GM08714 (cell line): ENCODE measurements at regions not wholly inside any gene's neighbourhood (a gene's known extent, or its start where the extent isn't known, plus 50 kb on each side); places are given as distances from the start of the nearest gene placed in this dataset.

ENCODE experiments used
- H3K4me3 ChIP-seq: fragments of 200-500 bp; sonication (Bioruptor generic); 2 replicates; pipeline ENCODE4 v1.5.1; 2014; ENCODE audit warnings: mild to moderate bottlenecking, low read length, inconsistent platforms
- ZNF274 ChIP-seq: IDR thresholded peaks from 2 replicates; pipeline ENCODE4 v1.6.1; 2012; ENCODE audit warnings: mild to moderate bottlenecking, low read depth, low read length

GRCh38 chr2:146786396-146786795 is 1058.4 kb upstream of the ACVR2A start:
- no peak overlapping the region for H3K4me3 ChIP-seq
- TF ChIP-seq ZNF274: no peak

GRCh38 chr2:146785101-146785500 is 1059.7 kb upstream of the ACVR2A start:
- no peak for TF ChIP-seq ZNF274
- no peak overlapping the region for H3K4me3 ChIP-seq

GRCh38 chr2:146784602-146785001 is 1060.2 kb upstream of the ACVR2A start:
- TF ChIP-seq ZNF274: no peak
- H3K4me3 ChIP-seq: no peak overlapping the region

GRCh38 chr2:146777181-146777580 is 1067.6 kb upstream of the ACVR2A start:
- H3K4me3 ChIP-seq: no peak overlapping the region
- no peak for TF ChIP-seq ZNF274

- H3K4me3 ChIP-seq: no peak overlapping the region
- no peak for TF ChIP-seq ZNF274
Observed at GRCh38 chr2:146776596-146776995, 1068.2 kb upstream of the ACVR2A start.

- TF ChIP-seq ZNF274: no peak
Observed at GRCh38 chr2:146771531-146771930, 1073.3 kb upstream of the ACVR2A start.

GRCh38 chr2:146764301-146764700 is 1080.5 kb upstream of the ACVR2A start:
- no peak for TF ChIP-seq ZNF274
- no peak overlapping the region for H3K4me3 ChIP-seq

More at GRCh38 chr2:146771531-146771930, 1073.3 kb upstream of the ACVR2A start:
- no peak overlapping the region for H3K4me3 ChIP-seq

- TF ChIP-seq ZNF274: no peak
- no peak overlapping the region for H3K4me3 ChIP-seq
Observed at GRCh38 chr2:146762786-146763185, 1082.0 kb upstream of the ACVR2A start.

- no peak for TF ChIP-seq ZNF274
- H3K4me3 ChIP-seq: no peak overlapping the region
Observed at GRCh38 chr2:146754606-146755005, 1090.2 kb upstream of the ACVR2A start.

- no peak for TF ChIP-seq ZNF274
- no peak overlapping the region for H3K4me3 ChIP-seq
Observed at GRCh38 chr2:146748046-146748445, 1096.8 kb upstream of the ACVR2A start.

- H3K4me3 ChIP-seq: no peak overlapping the region
- no peak for TF ChIP-seq ZNF274
Observed at GRCh38 chr2:146741260-146741659, 1103.6 kb upstream of the ACVR2A start.

- no peak for TF ChIP-seq ZNF274
- H3K4me3 ChIP-seq: no peak overlapping the region
Observed at GRCh38 chr2:146734821-146735190, 1110.0 kb upstream of the ACVR2A start.

GRCh38 chr2:146734042-146734820 is 1110.6 kb upstream of the ACVR2A start:
- TF ChIP-seq ZNF274: no peak
- no peak overlapping the region for H3K4me3 ChIP-seq

- H3K4me3 ChIP-seq: no peak overlapping the region
- TF ChIP-seq ZNF274: no peak
Observed at GRCh38 chr2:146730882-146731281, 1113.9 kb upstream of the ACVR2A start.

- H3K4me3 ChIP-seq: no peak overlapping the region
- TF ChIP-seq ZNF274: no peak
Observed at GRCh38 chr2:146721486-146721885, 1123.3 kb upstream of the ACVR2A start.

- TF ChIP-seq ZNF274: no peak
Observed at GRCh38 chr2:146720170-146720569, 1124.7 kb upstream of the ACVR2A start.

More at GRCh38 chr2:146720170-146720569, 1124.7 kb upstream of the ACVR2A start:
- no peak overlapping the region for H3K4me3 ChIP-seq
